NOMO-1 treated with dmso at 0.1 percent for 144 hours (cell line): ENCODE measurements at regions not wholly inside any gene's neighbourhood (a gene's known extent, or its start where the extent isn't known, plus 50 kb on each side); places are given as distances from the start of the nearest gene placed in this dataset.
A peak's percentile ranks its signal among the peaks of the same experiment; 100 is the strongest.

Experiments
- DNase-seq: peaks from one replicate; lab custom pipeline; 2025; ENCODE audit not compliant: unreplicated experiment; lab: John Stamatoyannopoulos, UW

DNA sequence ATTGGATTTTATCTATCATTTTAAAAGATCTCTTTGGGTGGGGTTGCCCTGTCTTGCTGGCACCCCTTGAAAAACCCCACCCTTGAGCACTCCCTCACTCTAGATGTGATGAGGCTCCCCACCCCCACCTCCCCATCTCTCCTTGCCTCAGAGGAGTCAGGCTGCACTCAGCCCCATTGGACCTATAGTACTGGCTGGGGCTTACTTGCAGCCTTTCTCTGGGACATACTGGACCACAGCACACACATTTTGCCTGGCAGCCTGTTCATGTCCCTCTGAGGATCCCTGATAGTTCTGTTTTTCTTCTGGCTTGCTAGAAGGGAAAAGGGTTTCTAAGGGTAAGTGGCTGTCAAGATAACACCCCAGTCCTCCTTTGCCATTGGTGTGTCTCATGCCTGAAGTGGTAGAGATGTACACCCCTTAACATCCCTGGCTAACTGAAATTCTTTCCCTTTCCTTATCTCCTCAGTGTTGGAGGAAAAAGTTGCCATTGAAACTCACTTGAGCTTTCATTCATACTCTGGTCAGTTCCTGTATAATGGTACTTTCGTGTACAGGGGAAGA lies 553.4 kb upstream of the CITED2 start:
- no peak for DNase-seq

DNA sequence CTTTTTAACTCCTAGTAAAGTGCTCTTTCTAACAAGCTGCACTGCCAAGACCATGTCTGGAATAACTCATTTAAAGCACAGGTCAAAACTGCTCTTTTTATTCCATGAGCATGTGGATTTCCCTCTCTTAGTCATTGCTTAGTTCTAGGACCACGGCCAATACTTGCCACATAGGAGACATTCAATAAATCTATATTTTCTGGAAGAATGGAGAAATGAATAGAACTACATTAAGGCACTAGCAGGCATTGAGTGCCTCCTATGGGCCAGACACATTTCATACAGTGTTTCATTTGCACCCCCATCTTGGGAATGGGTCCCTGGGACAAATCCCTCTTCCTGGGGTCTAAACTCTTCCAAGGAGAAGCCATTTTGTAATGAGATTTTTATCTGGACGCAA lies 552.8 kb upstream of the CITED2 start:
- no peak for DNase-seq

DNA sequence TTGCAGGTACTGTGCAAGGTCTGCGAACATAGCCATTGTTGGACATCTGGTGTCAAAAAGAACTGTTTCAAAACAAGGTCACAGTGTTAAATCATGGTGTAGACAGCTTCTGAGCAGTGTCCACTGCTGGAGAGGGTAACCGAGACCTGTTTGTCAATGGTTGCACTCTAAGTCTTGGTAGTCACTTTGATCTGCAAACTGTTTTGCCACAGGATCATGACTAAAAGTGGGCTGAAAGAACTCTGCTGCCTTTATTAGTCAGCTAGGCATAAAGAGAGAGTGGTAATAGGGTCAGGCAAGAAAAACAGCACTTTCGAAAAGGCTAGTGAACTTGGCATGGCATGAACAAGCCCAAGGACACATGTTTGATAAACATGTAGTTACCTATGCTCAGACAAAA lies 552.3 kb upstream of the CITED2 start:
- DNase-seq: no peak

DNA sequence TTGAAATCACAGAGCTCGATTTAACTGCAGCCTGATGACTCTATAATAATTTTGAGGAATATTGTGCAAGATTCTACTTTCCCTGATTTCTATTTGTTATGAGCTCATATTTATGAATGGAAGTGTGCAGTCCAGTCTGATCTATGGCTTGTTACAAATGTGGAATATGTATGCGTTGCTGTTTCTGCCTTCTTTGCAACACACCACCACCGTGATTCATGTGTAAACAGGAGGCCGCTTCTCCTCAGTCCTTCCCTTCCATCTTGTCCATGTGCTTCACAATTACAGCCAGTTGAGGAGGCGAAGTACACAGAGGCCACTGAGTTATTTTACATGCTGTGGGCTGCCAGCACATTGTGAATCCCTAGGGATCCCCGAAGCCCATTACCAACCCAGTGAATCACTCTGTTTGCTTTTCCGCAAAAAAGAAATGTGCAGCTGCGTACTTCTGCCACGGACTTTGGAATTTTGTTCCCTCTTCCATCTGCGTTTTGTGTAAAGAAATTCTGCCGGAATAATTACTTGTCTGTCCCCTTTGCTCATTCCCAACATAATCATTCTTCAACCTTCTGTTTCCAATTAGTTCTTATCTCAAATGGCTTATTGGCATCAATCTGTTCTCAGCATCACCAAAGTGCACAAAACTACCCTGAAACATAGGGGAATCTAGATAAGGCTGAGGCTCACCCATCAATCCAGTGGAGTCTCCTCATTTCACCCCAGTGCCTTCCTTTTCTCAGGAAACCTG lies 551.6 kb upstream of the CITED2 start:
- DNase-seq: no peak

DNA sequence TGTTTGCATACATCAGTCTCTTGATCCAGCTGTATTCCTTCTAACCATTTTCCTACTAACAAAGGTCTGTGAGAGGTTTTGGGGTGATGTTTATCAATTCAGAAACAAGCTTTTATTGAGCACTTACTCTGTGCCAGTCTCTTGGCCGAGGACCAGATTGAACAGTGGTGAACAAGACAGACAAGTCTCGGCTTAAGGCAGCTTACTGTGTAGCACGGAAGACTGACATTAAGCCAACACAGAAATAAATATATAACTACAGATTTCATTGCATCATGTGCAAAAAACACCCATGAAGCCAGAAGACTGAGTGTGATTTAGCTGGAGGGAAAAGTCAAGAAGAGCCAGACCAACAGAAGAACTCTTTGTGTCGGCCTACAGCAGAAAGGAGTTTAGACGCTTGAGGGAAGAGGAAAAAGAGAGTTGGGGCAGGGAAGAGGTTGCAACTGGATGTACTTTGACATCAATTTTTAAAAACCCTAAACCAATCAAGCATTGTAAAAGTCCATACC lies 549.6 kb upstream of the CITED2 start:
- DNase-seq: no peak

DNA sequence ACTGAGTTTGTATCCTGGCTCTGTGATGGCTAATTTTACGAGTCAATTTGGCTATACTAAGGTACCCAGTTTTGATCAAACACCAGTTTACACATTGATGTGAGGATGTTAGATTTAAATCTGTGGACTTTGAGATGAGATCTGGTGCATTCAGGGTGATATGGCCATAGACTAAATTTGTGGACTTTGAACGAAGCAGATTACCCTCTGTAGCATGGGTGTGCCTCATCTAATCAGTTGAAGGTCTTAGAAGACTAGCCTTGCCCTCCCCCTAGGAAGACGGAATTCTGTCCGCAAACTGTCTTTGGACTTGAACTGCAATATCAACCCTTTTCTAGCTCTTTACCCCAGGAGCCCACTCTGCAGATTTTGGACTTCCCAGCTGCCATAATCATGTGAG lies 547.8 kb upstream of the CITED2 start:
- no peak for DNase-seq

DNA sequence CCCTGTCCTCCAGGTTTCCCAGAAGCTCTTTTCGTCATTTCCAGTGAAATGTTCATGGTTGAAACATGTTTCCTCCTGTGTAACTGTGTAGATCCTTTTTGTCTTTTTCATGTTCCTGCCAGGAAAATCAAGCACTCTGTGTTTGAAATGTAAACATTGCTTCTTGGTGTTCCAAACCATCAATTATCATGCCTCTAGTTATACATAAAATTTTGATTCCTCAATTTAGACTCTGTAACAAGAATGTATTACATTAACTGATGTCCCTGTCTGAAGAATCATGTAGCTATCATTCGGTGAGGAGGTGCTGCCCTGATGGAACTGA lies 546.3 kb upstream of the CITED2 start:
- DNase-seq: no peak

DNA sequence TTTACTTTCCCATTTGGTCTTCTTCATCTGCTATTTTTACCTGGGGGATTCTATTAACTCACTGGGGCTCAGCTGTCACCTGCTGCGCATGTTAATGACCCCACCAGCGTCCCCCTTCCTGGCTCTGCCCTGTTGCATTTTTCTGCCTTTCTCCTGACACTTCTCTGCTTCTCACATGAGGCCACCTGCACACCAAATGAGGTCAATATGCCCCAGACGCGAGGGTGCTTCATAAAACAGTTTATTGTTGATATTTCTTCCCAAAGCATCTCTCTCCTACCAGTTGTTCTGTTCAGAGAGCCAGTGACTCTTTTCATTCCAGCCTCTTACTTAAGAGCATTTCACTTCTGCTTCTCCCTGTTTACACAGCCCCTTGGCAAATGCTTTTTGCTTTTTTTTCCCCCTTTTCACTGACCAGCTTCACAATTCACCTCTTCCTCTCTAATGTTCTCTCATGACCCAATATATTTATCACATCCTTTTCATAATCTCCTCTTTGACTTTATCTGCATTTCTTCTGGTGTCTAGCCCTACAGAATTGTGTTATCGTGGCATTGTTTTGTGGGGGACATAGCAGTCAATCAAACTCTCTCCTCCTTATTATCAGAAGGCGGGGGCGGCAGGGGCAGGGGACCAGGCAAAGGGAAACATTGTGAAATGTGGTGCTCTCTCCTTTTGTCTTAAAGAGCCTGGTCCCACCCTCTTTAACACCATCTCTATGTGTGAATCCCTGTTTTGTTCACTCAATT lies 545.8 kb upstream of the CITED2 start:
- DNase-seq: peak; percentile 27

DNA sequence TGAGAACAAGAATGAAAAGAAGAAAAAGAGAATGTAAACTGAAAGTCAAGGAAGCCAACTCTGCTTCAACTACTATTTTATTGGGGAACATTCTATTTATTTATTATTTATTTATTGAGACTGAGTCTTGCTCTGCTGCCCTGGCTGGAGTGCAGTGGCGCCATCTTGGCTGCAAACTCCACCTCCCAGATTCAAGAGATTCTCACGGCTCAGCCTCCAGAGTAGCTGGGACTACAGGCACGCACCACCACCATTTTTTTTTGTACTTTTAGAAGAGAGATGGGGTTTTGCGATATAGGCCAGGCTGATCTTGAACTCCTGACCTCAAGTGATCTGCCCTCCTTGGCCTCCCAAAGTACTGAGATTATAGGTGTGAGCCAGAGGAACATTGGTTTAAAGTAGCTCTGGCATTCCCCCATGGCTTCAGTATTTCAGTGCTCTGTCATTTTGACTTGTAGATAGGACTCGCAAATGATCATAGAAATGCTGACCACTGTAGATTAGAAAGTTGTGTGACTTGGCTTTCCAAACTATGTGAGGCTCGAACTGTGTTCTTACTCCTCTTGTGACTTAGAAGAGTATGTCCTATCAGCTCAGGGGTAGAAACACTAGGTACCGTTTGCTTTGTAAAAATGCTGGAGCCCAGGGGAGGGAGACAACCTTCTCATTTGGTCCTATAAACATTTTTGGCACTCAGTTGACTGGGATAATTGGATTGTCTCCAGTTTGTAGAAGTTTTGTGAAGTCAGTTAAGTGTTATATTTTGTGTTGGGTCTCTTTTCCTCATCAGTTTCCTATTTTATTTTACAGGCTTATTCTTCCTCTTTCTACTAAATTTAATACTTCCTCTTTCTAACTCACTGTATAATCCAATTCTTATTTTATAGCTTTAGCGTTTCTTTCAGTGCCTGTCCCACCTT lies 544.9 kb upstream of the CITED2 start:
- DNase-seq: no peak

DNA sequence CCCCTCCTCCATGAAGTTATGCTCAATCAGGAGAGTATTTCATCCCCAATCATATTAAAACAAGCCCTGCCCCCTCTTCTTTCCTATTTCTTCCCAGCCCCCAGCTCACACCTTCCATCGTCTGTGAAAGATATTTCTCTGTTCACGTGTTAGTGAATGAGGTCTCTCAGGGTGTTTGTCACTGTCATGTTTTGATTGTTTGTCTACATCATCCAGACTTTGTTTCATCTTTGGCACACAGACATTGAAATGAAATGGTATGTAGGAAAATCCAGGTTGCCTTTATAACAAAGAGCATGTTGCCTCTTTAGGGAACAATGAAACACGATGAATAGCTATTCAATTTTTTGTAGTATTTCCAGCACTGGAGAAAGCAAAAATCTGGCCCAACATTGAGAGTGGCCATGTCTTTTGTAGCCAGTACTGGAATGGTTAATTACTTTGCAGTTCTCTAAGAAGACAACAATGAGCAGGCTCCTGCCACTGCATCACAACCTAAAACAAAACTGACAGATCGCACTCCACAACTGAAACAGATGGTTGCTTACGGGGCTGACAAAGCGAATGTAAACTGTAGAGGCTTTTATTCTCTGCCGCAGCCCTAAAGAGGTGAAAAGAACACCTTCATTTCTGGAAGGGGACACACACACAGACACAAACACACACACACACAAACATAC lies 543.6 kb upstream of the CITED2 start:
- DNase-seq: no peak

DNA sequence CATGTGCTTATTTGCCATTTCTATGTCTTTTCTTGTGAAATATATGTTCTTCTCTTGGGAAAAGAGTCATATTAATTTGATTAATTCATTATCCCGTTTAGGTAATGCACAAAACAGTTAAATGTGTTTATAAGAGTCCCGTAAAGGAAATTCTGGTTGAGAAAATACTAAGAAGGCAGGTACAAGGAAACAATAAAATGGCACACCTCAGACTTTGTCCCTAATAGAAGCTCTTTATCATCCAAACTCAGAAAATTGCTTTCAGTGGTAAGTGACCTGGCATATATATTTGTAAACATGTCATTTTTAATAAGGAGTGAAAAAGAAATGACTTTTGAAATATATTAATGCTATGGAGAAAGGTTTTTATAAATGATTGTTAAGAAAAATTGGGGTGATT lies 540.5 kb upstream of the CITED2 start:
- DNase-seq: no peak

DNA sequence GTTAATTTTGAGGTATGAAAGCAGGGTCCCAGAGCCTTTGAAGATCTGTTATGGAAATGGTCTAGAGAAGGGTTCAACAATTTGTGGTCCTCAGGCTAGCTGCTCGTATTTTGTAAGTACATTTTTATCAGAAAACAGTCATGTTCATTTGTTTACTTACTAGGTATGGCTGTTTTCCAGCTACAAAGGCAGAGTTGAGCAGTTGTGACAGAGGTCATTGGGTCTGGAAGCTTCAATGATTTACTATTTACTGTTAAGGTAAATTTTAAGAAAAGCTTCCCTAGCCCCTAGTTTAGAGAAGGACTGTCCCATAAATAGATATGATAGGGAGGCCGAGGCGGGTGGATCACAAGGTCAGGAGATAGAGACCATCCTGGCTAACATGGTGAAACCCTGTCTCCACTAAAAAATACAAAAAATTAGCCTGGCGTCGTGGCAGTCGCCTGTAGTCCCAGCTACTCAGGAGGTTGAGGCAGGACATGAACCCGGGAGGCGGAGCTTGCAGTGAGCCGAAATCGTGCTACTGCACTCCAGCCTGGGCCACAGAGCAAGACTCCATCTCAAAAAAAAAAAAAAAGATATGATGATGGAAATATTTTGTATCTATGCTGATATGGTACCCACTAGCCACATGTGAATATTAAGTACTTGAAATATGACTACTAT lies 538.4 kb upstream of the CITED2 start:
- no peak for DNase-seq

DNA sequence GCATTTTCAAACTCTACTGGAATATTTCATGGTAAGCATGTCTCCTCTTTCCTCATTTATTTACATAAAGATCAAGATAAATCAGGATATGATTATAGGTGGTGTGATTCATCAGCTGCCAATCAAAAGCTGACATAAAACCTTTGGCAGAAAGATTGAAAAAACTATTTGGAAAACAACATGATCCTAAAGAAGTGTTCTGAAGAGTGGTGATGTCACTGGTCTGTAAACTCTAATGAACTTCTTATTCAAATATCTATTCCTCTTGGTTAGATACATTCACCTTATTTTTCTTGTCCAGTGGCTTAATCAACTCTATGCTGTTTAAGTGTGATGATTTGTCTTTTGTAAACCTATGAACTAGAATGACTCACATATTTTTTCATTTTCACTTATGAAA lies 535.5 kb upstream of the CITED2 start:
- no peak for DNase-seq

DNA sequence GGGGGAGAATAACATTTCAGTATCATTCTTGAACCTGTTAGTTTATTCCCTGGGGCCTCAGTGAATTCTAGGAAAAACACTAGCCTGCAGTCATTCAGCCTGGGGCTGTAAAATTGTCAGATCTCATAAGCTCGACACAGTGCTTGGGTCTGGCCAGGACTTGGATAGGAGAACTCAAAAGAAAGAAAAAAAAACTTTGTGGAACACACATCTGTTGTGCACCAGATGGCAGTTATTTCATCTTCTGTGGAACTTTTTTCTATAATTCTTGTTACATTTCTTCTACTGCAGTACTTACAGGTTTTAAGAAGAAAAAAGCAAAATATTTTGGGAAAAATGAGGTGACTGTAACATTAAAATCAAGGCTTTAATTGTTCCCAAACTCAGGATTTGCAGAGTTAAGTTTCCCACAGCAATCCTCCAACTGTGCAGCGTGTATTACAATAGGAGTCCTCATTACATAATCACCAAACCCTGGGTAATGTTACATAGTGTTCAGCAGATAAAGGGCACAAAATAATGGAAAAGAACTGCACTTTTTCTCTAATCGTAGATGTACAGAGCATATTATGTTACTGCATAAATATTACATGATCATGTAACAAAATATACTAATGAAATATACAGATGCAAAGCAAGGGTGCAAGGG lies 531.1 kb upstream of the CITED2 start:
- no peak for DNase-seq

DNA sequence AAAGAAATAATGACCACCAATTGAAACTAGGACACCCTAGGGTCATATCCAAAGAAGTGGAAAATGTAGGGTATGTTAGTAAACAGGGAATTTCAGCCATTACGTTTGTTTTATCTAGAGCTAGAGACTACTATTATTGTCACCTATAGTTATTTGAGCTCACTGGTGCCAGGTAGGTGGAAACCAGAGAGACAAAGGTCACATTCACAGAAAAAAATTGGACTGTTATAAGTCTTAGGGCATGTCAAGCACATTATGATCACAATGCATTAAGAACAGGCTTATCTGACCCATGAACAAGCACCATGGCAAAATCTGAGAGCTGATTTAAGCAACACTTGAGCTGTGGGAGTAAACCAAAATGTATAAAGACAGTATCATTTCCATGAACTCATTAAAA lies 530.1 kb upstream of the CITED2 start:
- DNase-seq: no peak

DNA sequence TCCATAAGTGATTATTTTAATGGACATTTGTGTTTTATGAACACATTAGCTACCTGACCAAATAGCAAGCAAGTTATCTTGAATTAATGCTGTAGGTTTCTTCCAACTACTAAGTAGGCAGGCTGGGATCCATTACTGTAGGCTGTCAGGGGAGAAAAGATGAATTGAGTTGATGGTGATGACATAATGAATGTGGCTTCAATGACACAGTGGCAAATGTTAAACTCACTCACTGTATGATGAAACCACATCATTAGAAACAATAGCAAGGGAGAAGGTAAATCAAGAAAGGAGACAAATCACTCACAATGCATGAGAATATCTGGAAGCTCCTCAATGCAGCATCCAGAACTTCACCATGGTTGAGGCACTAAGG lies 529.7 kb upstream of the CITED2 start:
- no peak for DNase-seq

DNA sequence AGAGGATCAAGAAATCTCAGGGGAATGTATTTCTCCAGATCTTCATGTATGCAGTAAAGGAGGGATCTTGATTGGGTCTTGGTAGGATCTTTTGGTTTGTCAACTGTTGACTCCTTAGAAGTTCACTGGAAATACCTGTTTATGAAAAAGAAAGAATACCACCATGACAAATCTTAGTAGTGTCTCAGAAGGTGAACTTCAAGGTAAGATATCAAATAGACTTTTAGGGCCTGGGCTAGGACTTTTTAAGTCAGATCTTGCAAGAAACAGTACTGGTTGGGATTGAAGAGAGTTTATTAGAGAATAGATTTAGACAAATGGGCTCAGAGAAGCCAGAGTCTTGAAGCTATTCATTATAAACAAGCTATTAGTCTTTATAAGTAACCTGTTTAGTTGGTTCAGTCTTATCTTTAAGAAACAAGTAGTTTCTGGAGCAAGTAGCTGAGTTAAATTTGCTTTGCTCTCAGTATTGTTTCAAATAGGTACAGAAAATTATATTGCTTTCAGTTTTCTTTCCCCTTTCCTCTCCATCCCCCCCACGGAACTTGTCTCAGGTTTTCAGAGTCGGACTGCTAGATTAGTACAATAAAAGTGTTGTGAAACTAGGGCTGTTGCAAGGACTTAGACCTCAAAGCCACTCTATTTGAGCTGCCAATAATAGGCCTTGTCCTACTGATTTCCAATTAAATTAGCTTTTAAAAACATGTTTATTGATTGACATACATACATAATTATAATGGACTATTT lies 529.1 kb upstream of the CITED2 start:
- DNase-seq: peak; percentile 84

DNA sequence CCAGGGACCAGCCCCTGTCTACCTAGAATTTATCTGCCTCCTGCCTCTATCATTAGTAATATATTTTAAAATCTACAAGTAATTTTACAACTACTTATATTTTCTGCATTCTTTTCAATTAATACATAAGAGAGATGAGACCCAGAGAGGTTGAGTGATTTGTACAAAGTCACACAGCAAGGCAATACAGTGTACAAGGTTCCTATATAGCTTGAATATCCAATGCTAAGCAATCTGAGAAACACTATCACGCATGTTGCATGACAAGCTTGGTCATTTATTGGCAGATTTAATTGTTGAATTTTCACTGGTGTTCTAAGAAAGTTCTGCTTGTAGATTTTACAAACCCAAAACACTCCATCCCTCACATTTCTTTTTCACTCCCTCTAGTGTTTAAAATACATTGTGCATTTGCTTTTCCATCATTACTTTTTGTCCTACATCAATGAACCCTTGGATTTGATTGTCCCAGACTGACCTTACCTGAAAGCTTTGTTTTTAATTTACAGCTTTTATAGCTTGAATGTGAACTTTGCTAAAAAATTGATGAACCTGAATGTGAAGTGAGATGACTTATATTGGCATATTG lies 520.9 kb upstream of the CITED2 start:
- no peak for DNase-seq

DNA sequence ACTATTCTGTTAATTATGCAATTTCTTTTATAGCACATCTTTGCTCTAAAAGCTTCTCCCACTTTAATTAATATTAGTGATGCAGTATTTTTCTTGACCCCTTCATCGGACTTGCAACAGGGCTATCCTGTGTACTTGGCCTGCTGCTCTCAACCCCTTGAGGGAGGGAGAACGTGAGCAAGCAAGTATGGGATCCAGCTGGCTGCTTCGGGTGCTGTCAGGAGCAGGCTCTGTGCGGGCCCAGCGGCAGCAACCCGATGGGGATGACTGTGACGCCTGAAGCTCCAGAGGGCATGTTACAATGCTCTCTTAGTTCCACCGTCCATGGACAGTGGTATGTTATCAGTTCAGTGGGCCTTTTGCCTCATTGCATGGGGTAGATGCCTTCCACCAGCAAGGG lies 519.8 kb upstream of the CITED2 start:
- DNase-seq: no peak
